ENCODE measurements at regions not wholly inside any gene's neighbourhood (a gene's known extent, or its start where the extent isn't known, plus 50 kb on each side); places are given as distances from the start of the nearest gene placed in this dataset.

DNA sequence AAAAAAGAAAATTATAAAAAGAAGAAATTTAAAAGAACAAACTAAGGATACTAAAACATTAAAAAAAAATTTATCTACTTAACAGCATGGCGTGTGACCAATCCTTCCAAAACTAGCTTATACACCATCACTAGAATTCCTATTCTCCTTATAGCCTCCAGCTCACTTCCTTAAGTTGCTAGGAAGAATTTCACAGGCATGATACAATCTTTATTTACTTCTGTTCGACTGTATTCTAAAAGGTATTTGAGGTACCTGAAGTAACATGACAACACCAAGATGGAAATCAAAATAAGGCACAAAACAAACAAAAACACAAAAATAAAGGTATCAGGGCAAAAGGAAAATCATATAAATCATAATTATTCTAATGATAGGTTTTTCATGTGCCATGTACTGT is 360.7 kb downstream of the FIGN start:
- DNase-seq, result no peak
- intact Hi-C loops (cut with DNase I, micrococcal nuclease), result no loop called here
- ATAC-seq, result no peak

DNA sequence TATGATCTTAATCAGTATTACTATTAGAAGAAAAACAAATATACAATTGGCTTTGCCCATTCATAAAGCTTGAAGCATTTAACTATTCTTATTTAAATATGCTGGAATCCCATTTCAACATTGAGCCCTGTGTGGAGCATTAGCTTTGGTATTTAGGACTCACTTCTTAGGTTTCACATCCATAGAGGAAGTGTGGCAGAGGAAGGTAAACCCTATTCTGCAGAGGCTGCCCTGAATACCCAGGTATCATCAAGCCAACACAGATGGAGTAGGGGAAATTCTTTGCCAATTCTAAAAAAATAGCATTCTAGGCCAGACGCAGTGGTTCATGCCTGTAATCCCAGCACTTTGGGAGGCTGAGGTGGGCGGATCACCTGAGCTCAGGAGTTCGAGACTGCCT is 361.5 kb downstream of the FIGN start:
- ATAC-seq, result no peak
- intact Hi-C loops (cut with DNase I, micrococcal nuclease), result no loop called here
- no peak for DNase-seq

DNA sequence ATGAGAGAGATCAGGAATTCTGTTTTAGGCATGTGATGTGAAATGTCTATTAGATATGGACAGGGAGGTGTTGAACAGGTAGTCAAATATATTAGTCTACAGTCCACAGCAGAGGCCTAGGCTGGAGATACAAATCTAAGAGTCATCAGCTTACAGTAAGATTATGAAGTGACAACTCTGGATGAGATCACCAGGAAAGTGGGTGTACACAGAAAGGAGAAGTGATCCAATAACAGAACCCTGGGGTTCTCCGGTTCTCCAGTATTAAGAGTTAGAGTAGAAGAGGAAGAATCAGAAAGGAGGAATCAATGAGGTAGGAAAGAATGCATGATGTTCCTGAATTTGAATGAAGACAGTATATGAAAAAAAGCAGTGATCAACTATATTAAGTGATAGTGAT is 362.3 kb downstream of the FIGN start:
- ATAC-seq (no peak), DNase-seq (no peak)
- intact Hi-C loops (cut with DNase I, micrococcal nuclease), result no loop called here

DNA sequence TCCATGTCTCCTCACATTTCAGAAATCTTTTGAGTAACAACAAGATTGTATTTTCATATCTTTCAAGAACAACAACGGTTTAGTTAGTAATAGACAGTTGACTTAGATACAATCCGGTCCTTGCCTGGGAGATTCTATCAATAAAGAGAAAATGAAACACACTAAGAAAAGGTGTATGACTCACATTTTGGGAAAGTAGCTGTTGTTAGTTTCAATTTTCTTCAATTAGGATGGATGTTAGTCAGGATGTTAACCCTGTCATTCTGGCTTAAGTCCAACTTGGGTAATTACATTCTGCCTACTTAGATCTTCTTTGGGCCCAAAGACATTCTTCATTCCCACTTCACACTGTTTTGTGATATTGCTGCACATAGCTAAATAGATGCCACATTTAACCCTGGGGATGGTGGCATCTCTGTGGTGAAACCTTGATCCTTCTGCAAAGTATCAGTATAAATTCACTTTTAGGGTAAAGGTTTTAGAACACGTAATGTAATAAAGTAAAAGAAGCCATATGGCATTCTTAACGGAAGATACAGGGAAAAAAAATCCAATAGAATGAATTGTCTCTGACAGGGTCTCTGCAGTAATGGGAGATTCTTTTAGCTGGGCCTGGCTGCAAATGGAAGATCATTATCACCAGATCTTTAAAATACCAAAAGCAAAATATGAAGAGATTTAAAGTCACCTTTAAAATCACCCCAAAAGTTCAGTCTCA is 365.5 kb downstream of the FIGN start:
- DNase-seq, result no peak
- intact Hi-C loops (cut with DNase I, micrococcal nuclease), result no loop called here
- no peak for ATAC-seq

DNA sequence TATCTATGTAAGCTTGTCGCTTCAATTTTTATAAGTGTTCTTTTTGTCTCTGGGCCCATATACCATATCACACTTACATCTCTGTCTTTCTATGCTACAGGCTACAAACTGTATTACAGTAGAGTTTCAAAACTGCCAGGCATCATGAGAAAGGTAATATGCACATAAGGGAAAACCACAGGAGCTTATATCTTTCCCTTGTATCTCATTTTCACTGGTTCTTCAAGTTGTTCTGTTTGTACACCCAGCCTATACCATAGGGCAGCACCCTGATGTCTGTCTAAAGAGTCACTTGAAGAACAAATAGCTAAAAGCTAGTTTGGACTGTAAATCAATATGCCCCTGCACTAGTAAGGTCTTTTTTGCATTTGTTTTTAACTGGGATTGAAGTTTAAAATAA is 366.7 kb downstream of the FIGN start:
- no peak for DNase-seq
- ATAC-seq, result no peak
- intact Hi-C loops (cut with DNase I, micrococcal nuclease), result no loop called here

DNA sequence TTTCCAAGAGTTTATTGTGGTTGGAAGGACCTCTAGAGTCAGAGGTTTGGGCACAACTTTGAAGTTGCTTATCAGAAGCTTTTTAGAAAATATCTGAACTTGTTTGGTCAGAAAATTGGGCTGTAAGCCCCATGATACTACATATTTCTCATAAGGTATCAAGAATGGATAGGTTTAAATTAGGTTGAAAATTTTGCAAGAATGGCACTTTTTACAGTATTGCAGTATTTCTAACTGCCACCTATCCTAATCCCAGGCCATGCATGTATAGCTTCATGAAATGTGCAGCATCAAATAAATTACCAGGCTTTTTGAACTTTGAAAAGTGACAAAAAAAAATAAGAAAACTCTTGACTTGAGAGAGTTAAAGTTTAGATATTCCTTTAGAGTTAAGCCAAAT is 367.2 kb downstream of the FIGN start:
- intact Hi-C loops (cut with DNase I, micrococcal nuclease), result no loop called here
- ATAC-seq, result no peak
- DNase-seq, result no peak

DNA sequence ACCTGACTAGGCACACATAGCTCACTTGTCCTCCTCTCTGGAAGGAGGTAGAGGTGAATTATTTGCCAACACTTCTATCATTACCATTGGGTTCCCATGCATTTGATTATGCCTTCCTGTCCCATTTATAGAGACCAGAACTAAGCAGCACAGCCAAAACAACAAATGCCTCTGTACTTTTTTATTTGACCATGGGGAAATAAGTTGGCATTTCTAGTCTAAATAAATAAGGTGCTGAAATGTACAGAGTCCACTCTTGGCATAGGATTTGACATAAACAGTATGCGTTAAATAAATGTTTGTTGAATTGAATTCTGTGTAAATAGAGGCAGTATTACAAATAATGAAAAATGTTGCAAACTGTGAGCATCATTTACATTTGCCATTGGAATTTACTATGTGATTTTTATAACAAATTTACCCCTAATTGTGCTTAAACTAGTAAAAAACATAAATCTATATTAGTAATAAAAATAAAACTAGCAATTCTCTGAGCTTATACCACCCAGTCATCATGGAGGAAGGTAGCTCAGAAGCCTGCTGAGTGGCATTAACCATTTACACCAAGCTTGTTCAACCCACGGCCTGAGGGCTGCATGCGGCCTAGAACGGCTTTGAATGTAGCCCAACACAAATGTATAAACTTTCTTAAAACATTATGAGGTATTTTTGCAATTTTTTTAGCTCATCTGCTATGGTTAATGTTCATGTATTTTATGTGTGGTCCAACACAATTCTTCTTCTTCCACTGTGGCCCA is 367.8 kb downstream of the FIGN start:
- ATAC-seq, result no peak
- no peak for DNase-seq
- intact Hi-C loops (cut with DNase I, micrococcal nuclease), result no loop called here

DNA sequence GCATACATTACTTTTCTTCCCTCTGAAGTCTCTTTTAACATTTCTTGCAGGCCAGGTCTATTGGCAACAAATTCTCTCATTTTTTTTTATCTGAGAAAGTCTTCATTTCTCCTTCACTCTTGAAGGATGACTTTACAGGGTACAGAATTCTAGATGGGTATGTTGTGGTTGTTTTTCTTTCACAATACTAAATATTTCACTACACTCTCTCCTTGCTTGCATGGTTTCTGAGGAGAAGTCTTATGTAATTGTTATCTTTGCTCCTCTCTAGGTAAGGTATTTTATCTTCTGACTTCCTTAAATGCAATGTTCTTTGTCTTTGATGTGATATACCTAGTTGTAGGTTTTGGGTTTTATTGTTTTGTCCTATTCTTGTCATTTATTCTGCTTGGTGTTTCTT is 371.1 kb downstream of the FIGN start:
- ATAC-seq, result no peak
- DNase-seq, result no peak
- intact Hi-C loops (cut with DNase I, micrococcal nuclease), result no loop called here

DNA sequence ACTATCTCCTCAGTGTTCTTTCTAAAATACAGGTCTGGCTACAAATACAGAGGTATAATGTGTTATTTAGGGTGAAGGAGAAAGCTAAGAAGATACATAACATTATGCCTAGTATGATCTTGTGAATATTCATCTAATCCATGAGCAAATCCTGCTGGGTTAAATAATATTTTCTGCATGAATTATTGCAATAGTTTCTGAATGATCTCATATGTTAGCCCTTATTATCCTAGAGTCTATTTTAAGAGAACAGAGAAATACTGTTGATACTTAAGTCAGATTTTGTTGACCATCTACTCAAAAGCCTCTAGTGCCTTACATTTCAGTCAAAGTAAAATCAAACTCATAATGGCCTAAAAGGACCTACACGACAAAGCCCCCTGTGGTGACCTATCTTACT is 382.3 kb downstream of the FIGN start:
- ATAC-seq, result no peak
- intact Hi-C loops (cut with DNase I, micrococcal nuclease), result no loop called here

DNA sequence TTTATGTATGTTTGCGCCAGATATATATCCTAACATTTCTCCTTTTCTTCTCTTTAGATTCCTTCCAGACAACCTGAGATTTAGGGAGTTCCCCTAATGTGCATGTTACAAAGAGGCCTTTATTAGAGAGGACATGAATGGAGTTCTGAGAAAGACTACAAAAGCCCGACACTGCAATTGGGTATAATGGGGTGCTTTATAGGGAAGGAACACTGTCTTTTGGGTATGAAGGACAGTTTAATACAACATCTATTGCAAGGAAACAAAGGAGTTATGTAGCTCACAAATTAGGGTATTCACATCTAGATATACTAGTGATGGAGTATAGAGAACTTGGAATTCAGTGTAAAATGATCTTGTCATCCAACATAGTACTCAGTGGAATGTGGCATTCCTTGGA is 383.8 kb downstream of the FIGN start:
- no peak for ATAC-seq
- no peak for DNase-seq
- intact Hi-C loops (cut with DNase I, micrococcal nuclease), result no loop called here

More for the DNA sequence above, 382.3 kb downstream of the FIGN start:
- no peak for DNase-seq

DNA sequence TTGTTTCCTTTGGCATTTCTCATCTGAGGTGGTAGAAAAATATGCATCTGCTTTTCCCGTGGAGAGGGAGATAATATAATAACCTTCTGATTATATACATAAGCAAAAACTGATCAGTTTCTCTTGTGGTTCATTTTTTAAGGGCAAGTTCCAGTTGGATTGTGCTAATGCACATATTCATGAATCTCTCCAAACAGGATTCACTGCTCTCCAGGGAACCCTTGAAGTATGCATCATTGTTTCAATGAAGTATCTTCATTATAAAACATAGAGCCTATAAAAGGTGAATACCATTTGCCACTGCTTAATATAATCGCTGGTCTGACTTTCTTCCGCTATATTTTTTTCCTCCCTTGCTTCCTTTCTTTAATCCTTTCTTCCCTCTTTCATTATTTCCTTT is 384.7 kb downstream of the FIGN start:
- DNase-seq (no peak), ATAC-seq (no peak)
- intact Hi-C loops (cut with DNase I, micrococcal nuclease), result no loop called here

DNA sequence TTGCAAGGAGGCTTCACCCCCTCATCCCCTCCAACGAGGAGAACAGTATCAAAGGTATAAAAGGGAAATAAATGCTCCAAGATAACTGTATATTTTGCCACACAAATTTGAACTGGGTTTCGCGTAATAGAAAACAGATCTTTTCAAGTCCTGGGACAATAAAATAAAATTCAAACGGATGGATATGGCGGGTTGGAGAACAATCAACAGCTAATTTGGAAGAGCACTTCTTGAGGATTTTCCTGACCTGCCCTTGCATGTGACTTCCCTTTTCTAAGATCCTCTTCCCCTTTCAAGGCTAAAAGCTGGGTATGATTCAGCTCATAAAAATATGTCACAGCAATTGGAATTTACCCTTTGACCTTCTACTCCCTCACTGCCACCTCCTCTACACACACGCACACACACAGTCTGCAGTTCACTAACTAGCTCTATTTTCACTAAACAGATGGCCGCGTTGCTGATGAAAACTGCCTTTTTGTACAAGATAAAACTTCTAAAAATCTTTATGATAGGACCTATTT is 386.9 kb downstream of the FIGN start:
- peak; percentile 96 for ATAC-seq
- peak; percentile 35 to 52 for DNase-seq
- intact Hi-C loops (cut with DNase I, micrococcal nuclease), result no loop called here

DNA sequence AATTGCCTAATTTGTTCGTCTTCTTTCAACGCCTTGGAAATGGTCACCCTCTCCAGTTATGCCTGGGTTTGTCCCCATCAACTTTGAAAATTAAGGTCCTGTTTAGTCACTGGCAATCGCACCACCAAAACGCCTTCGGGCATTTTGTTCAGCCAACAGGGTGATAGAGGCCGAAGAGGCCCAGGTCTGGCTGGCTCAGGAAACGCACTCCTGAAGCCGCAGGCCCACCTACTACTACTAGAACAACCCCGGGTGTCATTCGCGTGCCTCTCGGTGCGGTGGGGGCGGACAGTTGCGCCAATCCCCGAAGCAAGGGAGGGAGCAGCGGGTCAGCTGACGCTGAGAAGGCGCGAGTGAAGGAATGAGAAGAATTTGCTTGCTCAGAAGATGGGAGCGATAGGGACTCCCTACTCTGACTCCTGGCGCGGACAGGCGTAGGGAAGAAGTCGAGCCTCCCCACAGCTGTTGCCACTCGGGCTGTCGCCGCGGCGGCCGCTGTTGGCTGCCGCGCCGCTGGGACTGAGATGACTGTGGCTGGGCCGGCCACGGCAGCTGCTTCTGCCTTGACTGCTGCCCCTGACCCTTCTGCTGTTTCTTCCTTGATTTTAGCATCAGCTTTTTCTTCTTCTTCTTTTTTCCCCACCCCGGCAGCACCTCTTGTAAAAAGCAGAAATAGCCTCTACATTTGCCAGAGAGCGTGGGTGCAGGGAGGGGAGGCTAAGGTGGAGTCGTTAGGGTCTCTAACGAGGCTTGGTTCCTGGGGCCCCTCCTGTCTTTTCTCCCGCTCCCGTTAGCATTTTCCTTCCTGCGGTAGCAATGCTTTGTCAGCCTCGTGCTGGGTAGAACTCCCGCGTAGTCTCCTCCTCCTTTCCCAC is 387.6 kb downstream of the FIGN start:
- intact Hi-C loops (cut with DNase I, micrococcal nuclease), result no loop called here

DNA sequence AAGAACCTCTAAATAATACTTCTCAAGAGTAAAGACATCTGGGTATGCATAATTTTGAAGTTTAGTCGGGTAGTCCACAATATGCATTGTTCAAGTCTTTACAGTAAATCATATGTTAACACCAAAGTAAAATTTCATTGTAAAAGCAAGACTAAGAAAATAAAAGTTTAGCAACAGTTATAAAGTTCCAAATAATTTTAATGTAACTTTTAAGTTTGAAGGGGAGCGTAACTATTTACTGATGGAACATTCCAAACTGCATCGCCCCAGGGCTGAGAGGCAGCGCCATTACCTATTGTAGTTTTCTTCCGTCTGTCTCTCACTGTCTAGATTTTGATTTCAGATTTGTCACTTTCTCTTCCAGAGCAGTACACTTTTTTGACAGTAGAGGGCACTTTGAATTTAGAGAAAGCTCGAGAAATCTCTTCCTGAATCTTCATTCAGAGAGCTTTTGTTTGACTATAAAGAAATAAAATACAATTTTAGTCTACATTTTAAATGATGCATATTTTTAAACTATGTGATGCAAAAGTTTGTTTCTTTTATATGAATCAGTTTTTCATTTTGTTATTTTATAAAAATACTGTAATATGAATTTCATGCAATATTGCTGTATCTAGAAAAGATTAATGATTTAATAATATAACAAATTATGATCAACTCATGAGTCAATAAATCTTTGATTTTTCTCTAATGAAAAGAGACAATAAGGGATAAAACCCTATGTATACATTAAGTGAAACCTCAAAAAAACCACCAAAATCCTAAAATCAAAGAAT is 389.8 kb downstream of the FIGN start:
- peak; percentile 36 for ATAC-seq
- no peak for DNase-seq
- intact Hi-C loops (cut with DNase I, micrococcal nuclease), result no loop called here

More for the DNA sequence above, 387.6 kb downstream of the FIGN start:
- peak; percentile 70 for ATAC-seq
- DNase-seq, result peak; percentile 36 to 44

DNA sequence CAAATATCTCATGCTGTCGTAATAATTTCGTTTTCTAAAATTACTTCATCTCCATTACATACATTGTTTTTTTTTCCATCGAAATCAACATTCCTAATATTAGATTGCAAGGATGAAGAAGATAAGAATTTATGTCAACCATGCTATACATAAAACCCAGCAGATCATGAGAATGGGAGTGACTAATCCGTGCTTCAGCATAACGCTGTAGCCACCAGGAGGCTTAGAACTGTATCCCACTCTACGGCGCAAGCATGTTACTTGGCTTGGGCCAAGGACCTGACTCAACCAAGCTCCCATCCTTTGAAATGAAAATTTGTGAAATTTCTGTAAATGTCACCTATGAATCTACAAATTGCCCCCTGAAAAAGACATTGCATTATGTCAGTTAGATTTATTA is 392.5 kb downstream of the FIGN start:
- no peak for ATAC-seq
- intact Hi-C loops (cut with DNase I, micrococcal nuclease), result no loop called here

DNA sequence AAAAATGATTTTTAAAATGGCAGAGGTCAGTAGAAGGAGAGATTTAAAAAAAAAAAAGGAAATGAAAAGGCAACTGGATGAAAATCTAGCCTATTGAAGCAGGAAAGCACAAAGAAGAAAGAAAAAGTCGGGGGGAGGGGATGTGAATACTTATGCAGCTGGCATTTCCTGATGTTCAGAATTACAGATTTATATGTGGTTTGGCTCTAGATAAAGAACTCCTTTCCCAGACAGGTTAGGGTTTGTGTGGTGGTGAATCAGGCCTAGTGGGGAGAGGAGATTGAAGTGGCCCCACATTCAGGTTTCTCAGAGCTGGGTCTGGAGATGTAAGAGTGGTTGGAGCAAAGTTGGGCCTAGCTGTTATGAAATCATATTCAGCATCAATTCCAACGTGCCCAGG is 394.4 kb downstream of the FIGN start:
- intact Hi-C loops (cut with DNase I, micrococcal nuclease), result no loop called here
- ATAC-seq (no peak), DNase-seq (no peak)

More for the DNA sequence above, 392.5 kb downstream of the FIGN start:
- no peak for DNase-seq

DNA sequence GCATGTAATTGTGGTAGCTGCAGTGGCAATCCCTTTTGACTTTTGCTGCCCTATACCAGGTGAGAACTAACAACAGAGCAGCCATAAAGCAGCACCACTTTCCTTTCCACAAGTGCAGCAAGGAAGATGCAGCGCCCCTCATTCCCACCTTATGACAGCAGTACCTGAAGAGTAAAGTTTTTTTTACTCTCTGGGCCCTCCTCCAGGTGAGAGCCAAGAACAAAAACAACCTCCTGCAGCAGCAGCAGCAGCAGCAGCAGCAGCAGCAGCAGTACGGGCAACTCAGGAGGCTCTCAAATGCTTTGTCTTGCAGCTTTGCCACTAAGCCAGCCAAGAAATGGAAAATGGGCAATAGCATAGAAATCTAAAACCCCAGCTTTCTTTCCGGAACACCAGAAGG is 397.5 kb downstream of the FIGN start:
- DNase-seq (no peak), ATAC-seq (no peak)
- intact Hi-C loops (cut with DNase I, micrococcal nuclease), result no loop called here

DNA sequence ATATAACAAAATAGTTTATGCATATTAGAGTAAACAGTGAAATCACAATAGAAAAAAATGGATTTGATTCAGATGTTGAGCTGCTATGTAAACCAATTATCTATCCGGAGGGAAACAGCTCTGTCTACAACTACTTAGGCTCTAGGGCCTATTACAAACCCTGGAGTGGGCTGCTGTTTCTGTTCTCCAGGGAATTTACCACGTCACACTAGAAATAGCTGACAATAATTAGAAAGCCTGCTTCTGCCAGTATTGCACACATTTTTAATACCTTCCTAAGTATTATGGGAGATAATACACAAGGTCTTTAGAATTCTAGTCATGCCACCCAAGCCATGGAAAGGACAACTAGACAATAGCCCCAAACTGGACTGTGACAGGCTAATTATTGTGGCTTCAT is 411.1 kb downstream of the FIGN start:
- ATAC-seq, result no peak
- intact Hi-C loops (cut with DNase I, micrococcal nuclease), result no loop called here
- DNase-seq, result no peak

DNA sequence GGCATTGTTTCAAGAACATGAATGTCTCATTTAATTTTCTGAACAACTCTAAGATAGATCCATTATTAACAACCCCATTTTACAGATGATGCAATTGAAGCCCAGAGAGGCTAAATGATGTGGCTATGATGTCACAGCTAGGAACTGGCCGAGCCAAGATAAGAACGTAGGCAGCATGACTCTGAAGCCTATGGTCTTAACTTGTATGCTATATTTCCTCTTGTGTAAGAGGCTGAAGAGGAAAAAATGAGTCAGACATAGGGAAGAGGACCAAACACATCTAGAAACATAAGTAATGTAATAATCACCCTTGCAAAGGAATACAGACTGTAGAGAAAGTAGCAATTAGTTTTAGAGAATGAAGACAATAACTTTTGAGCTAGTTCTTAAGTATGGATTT is 416.8 kb downstream of the FIGN start:
- intact Hi-C loops (cut with DNase I, micrococcal nuclease), result no loop called here
- DNase-seq, result no peak
- ATAC-seq, result no peak

All from left colon (tissue), 2 donors.